Karpas-422 (cell line): ENCODE measurements at regions not wholly inside any gene's neighbourhood (a gene's known extent, or its start where the extent isn't known, plus 50 kb on each side); places are given as distances from the start of the nearest gene placed in this dataset.

ENCODE experiments used
- DNase-seq: peaks from one replicate; pipeline ENCODE4 v3.0.0-alpha.2; 2015
- H2AFZ ChIP-seq: fragments of 200-600 bp; sonication (generic); 2 replicates; pipeline ENCODE4 v1.6.1; 2014; ENCODE audit warnings: antibody characterized with exemption, low read length, mixed read lengths
- H3K27ac ChIP-seq: fragments of 200-600 bp; sonication (generic); 2 replicates; pipeline ENCODE4 v1.5.1; 2014; ENCODE audit warnings: mild to moderate bottlenecking, low read length, moderate library complexity
- H3K27me3 ChIP-seq: fragments of 200-600 bp; sonication (generic); 2 replicates; pipeline ENCODE4 v1.6.1; 2014; ENCODE audit warnings: low read length, mixed read lengths
- H3K36me3 ChIP-seq: fragments of 200-600 bp; sonication (generic); 2 replicates; pipeline ENCODE4 v1.6.1; 2014; ENCODE audit warnings: low read length, mixed read lengths; ENCODE audit not compliant: insufficient read depth
- H3K4me1 ChIP-seq: fragments of 200-600 bp; sonication (generic); 2 replicates; pipeline ENCODE4 v1.6.1; 2014; ENCODE audit warnings: mild to moderate bottlenecking, low read length, mixed read lengths
- H3K4me2 ChIP-seq: fragments of 200-600 bp; sonication (generic); 2 replicates; pipeline ENCODE4 v1.6.1; 2014; ENCODE audit warnings: low read length, low read depth, mild to moderate bottlenecking; ENCODE audit not compliant: poor library complexity, severe bottlenecking
- H3K4me3 ChIP-seq: fragments of 200-600 bp; sonication (generic); 2 replicates; pipeline ENCODE4 v1.5.1; 2014; ENCODE audit warnings: mild to moderate bottlenecking, antibody characterized with exemption, low read length, mixed read lengths
- H3K79me2 ChIP-seq: fragments of 200-600 bp; sonication (generic); 2 replicates; pipeline ENCODE4 v1.6.1; 2014; ENCODE audit warnings: mild to moderate bottlenecking, low read length, mixed read lengths
- H3K9ac ChIP-seq: fragments of 200-600 bp; sonication (generic); 2 replicates; pipeline ENCODE4 v1.6.0; 2014; ENCODE audit warnings: low read length
- H3K9me2 ChIP-seq: fragments of 200-600 bp; sonication (generic), shearing (Covaris generic); replicated peaks from 2 replicates; pipeline ENCODE4 v1.6.0; 2014; ENCODE audit warnings: mild to moderate bottlenecking, low read length, moderate library complexity; ENCODE audit not compliant: insufficient read depth
- H3K9me3 ChIP-seq: fragments of 300-700, 200-600 bp; sonication (generic); 2 replicates; pipeline ENCODE4 v1.6.1; 2014; ENCODE audit warnings: low read length, mixed read lengths
- H4K20me1 ChIP-seq: fragments of 200-600 bp; sonication (generic); 2 replicates; pipeline ENCODE4 v1.6.1; 2014; ENCODE audit warnings: mild to moderate bottlenecking, antibody characterized with exemption, low read length, low read depth; ENCODE audit not compliant: insufficient read depth

GRCh38 chr9:19615036-19615624 is 173.7 kb downstream of the SLC24A2 start:
- no peaks in the 10 kb centered on the region for H3K36me3 ChIP-seq

DNA sequence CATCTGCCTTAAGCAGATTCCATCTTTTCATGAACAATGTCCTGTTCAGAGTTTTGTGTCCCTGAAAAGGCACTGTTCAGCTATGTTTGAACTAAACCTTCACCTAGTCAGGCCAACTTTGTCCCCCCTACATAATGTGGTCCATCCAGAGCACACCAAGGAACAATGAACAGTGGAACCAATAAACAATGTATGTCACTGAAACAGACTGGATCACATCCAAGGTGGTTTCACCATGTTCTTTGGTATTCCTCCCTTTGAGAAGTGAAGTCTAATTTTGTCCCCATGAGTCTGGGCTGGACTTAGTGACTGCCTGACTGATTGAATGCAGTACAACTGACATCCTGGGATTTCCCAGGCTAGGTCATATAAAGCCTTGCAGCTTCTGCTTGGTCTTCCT is 174.5 kb downstream of the SLC24A2 start:
- no peak overlapping the region for H3K4me2 ChIP-seq
- DNase-seq, result no peak
- no peaks in the 10 kb centered on the region for H3K79me2 ChIP-seq
- H3K4me1 ChIP-seq, result no peaks in the 10 kb centered on the region
- H3K36me3 ChIP-seq, result no peaks in the 10 kb centered on the region
- H2AFZ ChIP-seq, result no peak overlapping the region
- H3K9me3 ChIP-seq, result no peaks in the 10 kb centered on the region
- H3K27ac ChIP-seq, result no peak overlapping the region
- no peaks in the 10 kb centered on the region for H4K20me1 ChIP-seq
- no peak overlapping the region for H3K4me3 ChIP-seq
- no peaks in the 10 kb centered on the region for H3K9me2 ChIP-seq
- no peak overlapping the region for H3K9ac ChIP-seq
- H3K27me3 ChIP-seq, result no peaks in the 10 kb centered on the region

More at GRCh38 chr9:19615036-19615624, 173.7 kb downstream of the SLC24A2 start:
- no peak for DNase-seq
- Histone ChIP-seq H3K79me2 (no peaks in the 10 kb centered on the region), H3K4me1 (no peaks in the 10 kb centered on the region), H3K9ac (no peak overlapping the region), H4K20me1 (no peaks in the 10 kb centered on the region), H3K9me3 (no peaks in the 10 kb centered on the region), H3K9me2 (no peaks in the 10 kb centered on the region), H2AFZ (no peak overlapping the region), H3K27ac (no peak overlapping the region), H3K4me2 (no peak overlapping the region), H3K27me3 (no peaks in the 10 kb centered on the region), H3K4me3 (no peak overlapping the region)

DNA sequence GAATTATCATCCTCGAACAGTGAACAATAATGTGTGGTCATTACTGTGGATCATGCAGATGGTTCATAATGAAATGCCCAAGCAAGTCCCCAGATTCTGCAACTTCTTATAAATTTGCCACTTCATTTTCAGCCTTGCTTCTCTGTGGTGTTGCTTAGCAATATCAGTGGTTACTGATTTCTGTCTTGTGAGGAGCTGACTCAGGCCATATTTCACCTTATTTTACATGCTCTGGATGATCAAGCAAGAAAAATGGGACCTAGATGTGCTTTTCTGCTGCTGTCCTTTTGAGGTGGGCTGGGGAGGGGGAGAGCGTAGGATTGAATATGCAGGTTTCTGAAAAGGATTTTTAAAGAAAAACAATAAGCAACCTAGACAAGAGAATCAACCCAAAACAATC is 188.3 kb downstream of the SLC24A2 start:
- no peaks in the 10 kb centered on the region for H3K79me2 ChIP-seq
- H3K9ac ChIP-seq, result no peak overlapping the region
- no peak overlapping the region for H2AFZ ChIP-seq
- DNase-seq, result no peak
- no peaks in the 10 kb centered on the region for H3K9me2 ChIP-seq
- H4K20me1 ChIP-seq, result no peaks in the 10 kb centered on the region
- no peaks in the 10 kb centered on the region for H3K9me3 ChIP-seq
- no peaks in the 10 kb centered on the region for H3K4me1 ChIP-seq
- H3K27me3 ChIP-seq, result no peaks in the 10 kb centered on the region
- no peak overlapping the region for H3K4me2 ChIP-seq
- H3K4me3 ChIP-seq, result no peak overlapping the region
- H3K36me3 ChIP-seq, result no peaks in the 10 kb centered on the region
- no peak overlapping the region for H3K27ac ChIP-seq

DNA sequence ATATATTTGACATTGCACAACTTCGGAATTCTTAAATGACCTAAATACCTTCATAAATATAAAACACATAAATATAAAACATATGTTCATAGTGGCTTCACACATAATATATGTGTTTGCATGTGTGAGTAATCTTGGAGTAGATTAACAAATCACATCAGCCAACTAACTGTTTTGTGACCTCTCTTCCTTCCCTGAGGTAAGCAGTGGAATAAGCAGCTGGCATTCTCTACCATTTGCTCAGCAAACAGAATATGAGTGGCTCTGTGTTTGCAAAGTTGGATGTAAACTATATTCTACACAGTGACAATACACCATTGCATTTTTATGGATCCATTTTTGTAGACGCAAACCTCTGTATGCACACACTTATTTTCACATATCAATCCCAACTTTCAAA is 189.9 kb downstream of the ACER2 start:
- Histone ChIP-seq H3K36me3 (no peaks in the 10 kb centered on the region), H3K4me1 (no peaks in the 10 kb centered on the region), H3K79me2 (no peaks in the 10 kb centered on the region), H3K9ac (no peak overlapping the region), H2AFZ (no peak overlapping the region), H3K27ac (no peak overlapping the region), H3K4me3 (no peak overlapping the region), H4K20me1 (no peaks in the 10 kb centered on the region), H3K27me3 (no peaks in the 10 kb centered on the region), H3K9me2 (no peaks in the 10 kb centered on the region), H3K4me2 (no peak overlapping the region), H3K9me3 (no peaks in the 10 kb centered on the region)
- no peak for DNase-seq

- H3K27ac ChIP-seq, result no peak overlapping the region
- DNase-seq, result no peak
- no peak overlapping the region for H3K4me2 ChIP-seq
- H2AFZ ChIP-seq, result no peak overlapping the region
- H3K36me3 ChIP-seq, result no peaks in the 10 kb centered on the region
- H3K79me2 ChIP-seq, result no peaks in the 10 kb centered on the region
- no peaks in the 10 kb centered on the region for H3K9me3 ChIP-seq
- H3K4me1 ChIP-seq, result no peaks in the 10 kb centered on the region
- H3K9ac ChIP-seq, result no peak overlapping the region
- H4K20me1 ChIP-seq, result no peaks in the 10 kb centered on the region
- no peak overlapping the region for H3K4me3 ChIP-seq
- no peaks in the 10 kb centered on the region for H3K27me3 ChIP-seq
- no peaks in the 10 kb centered on the region for H3K9me2 ChIP-seq
Measured at GRCh38 chr9:19597176-19597575, 188.4 kb downstream of the ACER2 start.

GRCh38 chr9:19595003-19595402 is 186.2 kb downstream of the ACER2 start:
- Histone ChIP-seq H3K4me1 (no peaks in the 10 kb centered on the region), H3K9me2 (no peaks in the 10 kb centered on the region), H3K36me3 (no peaks in the 10 kb centered on the region), H3K27ac (no peak overlapping the region), H3K9ac (no peak overlapping the region), H3K27me3 (no peaks in the 10 kb centered on the region), H3K9me3 (no peaks in the 10 kb centered on the region), H4K20me1 (no peaks in the 10 kb centered on the region), H3K4me2 (no peak overlapping the region), H3K79me2 (no peaks in the 10 kb centered on the region), H3K4me3 (no peak overlapping the region), H2AFZ (no peak overlapping the region)
- no peak for DNase-seq

DNA sequence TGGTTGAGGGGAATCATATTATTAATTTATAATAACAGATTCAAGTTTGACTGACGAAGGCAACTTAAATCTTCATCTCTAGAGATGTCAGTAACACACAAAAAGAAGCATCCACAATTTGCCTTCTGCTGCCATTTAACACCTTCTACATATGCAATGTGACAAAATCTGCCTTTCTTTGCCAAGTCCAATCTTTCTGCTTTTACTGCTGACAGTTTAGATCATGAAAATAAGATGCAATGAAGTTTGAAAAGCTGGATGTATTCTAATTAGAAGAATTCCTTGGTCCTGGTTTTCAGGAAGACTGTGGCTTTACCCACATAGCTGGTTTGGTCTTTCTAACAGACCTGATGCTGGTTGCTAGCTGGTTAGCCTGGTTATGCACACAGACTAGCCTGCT is 178.9 kb downstream of the ACER2 start:
- Histone ChIP-seq H3K27me3 (no peaks in the 10 kb centered on the region), H3K4me2 (no peak overlapping the region), H3K9ac (no peak overlapping the region), H3K79me2 (no peaks in the 10 kb centered on the region), H2AFZ (no peak overlapping the region), H3K27ac (no peak overlapping the region), H3K4me1 (no peaks in the 10 kb centered on the region), H3K4me3 (no peak overlapping the region), H3K9me2 (no peaks in the 10 kb centered on the region), H3K9me3 (no peaks in the 10 kb centered on the region), H4K20me1 (no peaks in the 10 kb centered on the region), H3K36me3 (no peaks in the 10 kb centered on the region)
- no peak for DNase-seq

DNA sequence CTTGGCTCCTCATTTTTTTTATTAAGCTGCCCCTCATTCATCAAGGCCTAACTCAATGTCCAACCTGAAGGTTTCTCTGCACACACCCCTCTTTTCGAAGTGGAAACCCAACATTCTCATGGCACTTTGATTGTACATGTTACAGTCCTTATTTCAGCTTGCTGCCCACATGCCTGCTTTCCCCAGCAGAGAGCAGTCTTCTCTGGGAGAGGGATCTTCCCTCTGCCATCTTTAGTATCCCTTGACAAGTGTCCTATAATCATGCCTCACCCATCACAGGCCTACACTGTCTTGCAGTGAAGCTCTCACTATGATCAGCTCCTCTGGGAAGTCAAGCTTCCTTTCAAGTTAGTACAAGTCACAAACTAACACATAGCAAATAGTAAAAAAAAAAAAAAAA is 175.1 kb downstream of the ACER2 start:
- Histone ChIP-seq H3K36me3 (no peaks in the 10 kb centered on the region), H3K4me1 (no peaks in the 10 kb centered on the region), H3K9ac (no peak overlapping the region), H3K9me3 (no peaks in the 10 kb centered on the region), H3K27ac (no peak overlapping the region), H3K4me3 (no peak overlapping the region), H3K4me2 (no peak overlapping the region), H3K79me2 (no peaks in the 10 kb centered on the region), H3K27me3 (no peaks in the 10 kb centered on the region), H3K9me2 (no peaks in the 10 kb centered on the region), H4K20me1 (no peaks in the 10 kb centered on the region), H2AFZ (no peak overlapping the region)
- no peak for DNase-seq

GRCh38 chr9:19577411-19577810 is 168.6 kb downstream of the ACER2 start:
- H3K9me3 ChIP-seq, result no peaks in the 10 kb centered on the region
- no peak overlapping the region for H3K9ac ChIP-seq
- no peaks in the 10 kb centered on the region for H3K9me2 ChIP-seq
- no peak overlapping the region for H2AFZ ChIP-seq
- no peaks in the 10 kb centered on the region for H3K79me2 ChIP-seq
- H3K27ac ChIP-seq, result no peak overlapping the region
- no peaks in the 10 kb centered on the region for H3K27me3 ChIP-seq
- H3K4me2 ChIP-seq, result no peak overlapping the region
- H3K4me3 ChIP-seq, result no peak overlapping the region
- no peaks in the 10 kb centered on the region for H3K36me3 ChIP-seq
- no peaks in the 10 kb centered on the region for H3K4me1 ChIP-seq
- H4K20me1 ChIP-seq, result no peaks in the 10 kb centered on the region
- DNase-seq, result no peak
